Stimulated activated CD4-positive, alpha-beta T cell treated with anti-CD3 and anti-CD28 coated beads, TNF-alpha, amount 100 ng/mL, for 24 hours (primary cell): ENCODE measurements at regions not wholly inside any gene's neighbourhood (a gene's known extent, or its start where the extent isn't known, plus 50 kb on each side); places are given as distances from the start of the nearest gene placed in this dataset.
"Not testable (repeated sequence)": the region's sequence is repeated elsewhere in the genome, so short reads cannot be mapped to it uniquely, and the experiment has no call there.

Source experiments
- DNase-seq, 3 experiments: peaks; one replicate each; pipeline ENCODE4 v3.0.0-alpha.2; 2020; ENCODE audit warnings: low read depth in 3 of 3

DNA sequence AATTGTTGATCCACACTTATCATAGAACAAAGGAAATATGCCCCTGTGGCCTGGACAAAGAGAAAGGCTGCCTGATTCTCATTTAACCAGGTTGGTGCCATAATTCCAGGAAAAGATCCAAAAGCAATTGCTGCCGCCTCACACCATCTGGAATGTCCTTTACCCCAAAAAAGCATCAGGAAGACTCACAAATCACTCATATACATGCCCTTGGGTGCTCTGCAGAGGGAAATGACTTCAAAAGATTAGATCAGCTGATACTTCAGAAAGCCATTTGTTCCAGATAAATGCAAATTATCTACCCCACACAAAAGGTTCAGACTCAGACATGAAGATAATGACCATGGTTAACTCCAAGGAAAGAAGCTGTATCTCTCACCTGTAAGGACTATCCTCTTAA lies 285.8 kb downstream of the C1D start:
- no peak for DNase-seq

DNA sequence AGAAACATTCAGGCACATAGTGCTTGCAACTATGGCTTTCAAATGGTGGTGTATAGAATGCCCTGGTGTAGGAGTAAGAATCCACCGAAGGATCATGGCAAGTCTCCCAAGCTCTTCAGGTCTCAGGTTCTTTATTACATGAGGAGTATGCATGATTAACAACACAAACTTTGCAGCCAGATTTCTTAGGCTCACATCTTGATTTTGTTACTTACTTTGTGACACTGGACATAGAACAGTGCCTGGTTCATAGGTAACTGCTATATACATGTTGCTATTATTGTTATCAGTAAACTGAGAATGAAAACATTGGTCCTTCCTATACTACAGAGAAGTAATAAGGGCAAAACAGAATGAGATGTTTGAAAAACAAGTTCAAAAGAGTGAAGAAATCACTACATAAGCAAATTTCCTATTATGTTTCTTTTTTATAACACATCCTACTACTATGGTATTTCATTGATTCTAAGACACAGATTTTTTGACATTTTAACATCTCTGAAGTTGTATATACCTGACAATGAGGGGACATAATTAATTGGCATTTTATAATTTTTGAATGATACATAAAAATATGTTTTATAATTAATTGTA lies 284.9 kb downstream of the C1D start:
- DNase-seq = no peak

DNA sequence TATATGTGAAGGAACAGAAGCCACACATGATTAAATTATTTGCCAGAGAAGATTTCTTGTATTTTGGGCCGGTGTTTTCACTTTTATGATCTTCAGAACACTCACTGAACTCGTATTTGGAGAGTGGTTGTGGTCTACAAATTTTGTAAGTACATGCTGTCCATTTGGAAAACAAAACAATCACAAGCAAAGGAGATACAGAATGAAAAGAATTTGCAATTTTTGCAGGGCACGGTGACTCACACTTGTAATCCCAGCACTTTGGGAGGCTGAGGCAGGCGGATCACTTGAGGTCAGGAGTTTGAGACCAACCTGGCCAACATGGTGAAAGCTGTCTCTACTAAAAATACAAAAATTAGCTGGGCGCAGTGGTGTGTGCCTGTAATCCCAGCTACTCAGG lies 282.0 kb downstream of the C1D start:
- not testable (repeated sequence) for DNase-seq

DNA sequence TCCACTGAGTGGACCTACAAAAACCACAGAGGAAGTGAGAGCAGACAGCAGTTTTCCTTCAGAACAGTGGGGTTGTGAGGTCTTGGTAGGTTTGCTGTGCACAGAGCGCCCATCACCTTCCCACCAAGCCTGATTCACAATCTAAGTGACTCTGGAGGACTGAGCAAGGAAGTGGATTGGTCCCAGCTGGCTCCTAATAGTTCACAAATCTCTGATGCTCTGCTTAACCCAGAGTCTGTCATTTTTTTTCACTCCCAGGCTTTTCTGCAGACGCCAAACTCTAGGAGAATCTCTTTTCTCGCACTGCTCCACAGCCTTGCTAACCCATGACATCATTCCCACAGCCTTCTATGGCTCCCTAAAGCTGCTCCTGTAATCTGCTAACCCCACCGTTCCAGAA lies 280.4 kb downstream of the C1D start:
- DNase-seq = no peak

DNA sequence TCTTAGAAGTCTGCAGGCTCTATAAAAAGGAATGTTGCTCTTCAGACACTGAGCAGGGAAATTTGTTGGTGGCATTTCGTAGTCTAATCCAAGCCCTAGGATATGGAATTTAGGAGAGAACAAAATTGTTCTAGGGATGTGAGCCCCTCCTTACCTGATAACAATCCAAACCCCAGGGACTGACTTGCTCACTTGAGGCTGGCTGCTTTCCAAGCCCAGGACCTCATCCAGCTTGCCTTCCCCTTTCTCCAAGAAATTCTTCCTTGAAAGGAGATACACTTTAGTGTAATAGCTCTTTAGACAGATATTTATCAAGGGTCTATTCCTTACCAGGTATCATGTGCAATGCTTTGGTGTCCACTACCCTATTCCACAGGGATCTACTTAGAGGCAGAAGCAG lies 279.8 kb downstream of the C1D start:
- DNase-seq = no peak

DNA sequence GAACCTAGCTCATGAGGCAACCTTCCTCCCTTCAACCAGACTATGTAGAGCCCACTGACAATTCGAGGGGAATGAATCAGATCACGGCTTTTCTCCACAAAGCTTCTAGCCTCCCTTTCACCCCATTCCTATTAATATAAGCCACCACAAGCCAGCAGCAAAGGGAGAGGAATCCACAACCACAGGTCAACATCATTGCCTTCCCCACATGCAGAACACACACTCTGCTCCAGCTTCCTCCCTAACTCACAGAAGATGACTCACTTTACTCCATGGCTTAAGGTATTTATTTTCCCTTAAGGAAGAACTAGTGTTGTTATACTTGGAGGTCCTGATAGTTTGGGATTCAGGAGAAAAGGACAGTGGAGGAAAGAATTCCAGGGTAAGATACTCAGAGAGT lies 272.2 kb downstream of the C1D start:
- DNase-seq = no peak

DNA sequence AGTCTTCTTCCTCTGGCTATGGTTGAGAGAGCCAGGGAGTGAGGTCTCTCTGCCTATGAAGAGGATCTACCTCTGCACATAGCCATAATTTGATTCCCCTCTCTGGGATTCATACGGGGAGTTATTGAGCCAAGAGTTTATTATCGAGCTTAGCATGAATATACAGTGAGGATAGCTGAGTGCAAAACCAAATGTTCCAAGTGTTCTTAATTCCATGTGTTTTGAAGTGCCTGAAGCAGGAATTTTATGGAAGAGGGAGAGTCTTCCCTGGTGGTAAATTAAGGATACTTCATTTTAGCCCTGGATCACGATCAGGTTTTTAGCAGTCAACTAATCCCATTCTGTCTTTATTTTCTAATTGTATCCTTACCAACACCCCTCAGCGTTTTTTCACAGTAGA lies 270.6 kb downstream of the C1D start:
- no peak for DNase-seq

DNA sequence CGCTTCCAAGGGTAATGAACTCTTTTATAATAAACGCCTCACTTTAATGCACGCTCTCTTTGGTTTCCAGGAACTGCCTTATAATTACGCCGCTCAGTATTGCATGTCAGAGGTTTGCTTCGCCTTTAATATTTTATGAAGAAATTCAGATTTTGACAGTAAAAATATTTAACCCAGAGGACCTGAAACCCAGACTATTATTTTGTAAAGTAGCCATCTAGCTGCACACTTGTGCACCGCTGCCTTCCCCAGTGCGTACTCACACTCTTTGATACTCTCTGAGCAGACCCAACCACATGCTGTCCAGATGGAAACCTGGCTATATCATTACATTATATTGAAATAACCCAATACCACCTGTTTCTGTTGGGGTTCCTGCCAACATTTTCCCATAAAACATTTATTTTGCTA lies 270.1 kb downstream of the C1D start:
- no peak for DNase-seq

DNA sequence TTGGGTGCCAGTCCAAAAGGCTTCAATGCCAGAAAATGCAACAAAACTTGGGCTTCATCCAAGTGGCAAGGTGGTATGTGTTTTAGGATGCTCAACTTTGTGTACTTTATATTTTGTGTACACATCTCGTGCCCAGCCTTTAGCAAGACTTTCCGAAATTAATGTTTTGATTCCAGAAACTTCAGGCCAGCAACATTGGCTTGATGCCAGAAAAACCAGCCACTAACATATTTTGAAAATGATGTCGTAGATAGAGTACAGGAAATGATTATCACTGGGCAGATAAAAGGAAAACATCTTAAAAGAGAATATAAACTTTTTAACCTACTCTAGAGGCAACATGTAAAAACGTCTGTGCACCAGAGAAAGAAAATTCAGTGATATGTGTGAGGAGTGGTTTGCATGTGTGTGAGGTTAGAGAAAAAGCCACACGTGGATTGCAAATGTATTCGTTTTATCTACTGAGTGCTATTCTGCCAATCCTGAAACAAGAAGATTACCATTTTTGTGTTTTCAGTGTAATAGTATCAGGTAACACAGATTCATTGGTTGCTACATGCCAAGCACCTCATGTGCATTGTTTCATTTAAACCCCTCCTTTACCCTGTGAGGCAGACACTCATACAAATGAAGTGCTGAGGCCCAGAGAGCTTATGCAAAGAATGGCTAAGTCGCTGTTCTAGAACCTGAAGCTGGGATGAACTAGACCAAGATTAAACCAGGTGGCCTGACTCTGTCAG lies 264.8 kb downstream of the C1D start:
- no peak for DNase-seq

DNA sequence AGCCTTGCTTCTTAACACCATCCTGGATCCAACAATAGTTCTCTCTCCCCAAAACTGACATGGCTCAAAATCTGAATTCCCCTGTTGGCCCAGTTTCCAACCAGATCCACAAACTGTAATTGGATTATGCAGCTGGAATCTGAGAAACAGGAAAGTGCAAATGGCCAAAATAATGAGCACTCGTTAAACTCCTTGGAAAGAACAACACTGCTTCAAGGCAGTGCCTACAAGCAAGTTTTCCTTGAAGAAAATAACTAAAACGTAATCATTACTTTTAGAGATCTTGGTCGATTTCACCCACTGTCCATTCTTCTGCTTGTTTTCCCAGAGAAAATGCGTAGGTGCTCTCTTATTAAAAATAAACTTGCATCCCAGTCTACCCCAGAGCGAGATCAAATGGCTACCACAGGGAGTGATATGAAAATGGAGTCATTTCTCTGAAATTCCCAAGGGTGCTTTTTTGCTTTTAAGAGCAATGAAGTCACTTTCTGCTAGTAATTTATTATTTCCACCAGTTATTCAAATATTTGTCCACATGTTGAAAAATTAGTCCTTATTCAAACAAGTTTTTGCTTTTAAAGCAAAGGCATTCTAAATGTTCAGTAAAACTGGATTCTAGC lies 264.2 kb downstream of the C1D start:
- no peak for DNase-seq

DNA sequence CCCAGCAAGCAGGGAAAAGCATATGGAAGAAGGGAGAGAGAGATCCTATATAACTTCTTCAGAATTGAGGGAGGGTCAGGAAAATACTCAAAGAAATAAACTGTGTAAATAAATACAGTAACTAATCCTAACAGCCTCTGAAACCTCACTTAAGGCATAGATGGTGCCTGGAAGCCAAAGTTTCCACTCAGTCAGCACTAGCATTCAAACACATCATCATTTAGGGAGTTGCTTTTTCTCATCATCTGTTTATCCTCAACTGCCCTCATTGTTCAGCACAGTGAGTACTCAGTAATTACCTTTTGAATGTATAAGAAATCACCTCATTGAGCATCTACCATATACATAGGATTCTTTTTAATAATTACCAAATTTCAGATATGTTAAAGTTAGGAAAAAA lies 262.9 kb downstream of the C1D start:
- no peak for DNase-seq

DNA sequence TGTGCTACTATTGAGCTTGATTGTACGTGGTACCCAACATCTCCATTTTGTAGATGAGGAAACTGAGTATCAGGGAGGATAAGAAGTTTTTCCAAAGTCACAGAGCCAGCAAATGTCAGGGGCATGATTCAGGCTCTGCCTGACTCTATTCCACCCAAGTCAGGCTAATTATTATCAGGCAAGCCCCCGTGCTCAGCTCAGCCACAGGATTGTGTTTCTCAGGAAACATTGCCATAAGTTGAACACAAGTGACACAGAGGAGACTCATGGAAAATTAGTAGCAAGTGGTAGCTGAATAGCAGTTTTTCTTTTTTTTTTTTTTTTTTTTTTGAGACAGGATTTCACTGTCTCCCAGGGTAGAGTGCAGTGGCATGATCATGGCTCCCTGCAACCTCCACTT lies 260.5 kb downstream of the C1D start:
- DNase-seq = no peak

DNA sequence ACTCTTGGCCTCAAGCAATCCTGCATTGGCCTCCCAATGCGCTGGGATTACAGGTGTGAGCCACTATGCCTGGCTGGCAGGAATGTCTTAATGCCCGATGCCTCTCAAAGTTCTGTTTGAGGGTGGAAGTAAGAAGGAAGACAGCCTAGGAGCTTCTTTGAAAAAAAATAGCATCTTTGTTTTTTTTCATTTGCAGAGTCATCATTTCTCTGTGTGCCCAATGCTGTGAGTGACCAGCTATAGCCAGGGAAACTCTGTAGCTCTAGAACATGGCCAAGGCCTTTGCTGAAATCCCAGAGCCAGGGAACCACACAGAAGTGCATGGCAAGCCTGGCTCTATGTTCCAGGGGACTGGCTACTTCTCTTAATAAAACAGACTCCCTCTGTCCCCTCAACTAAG lies 260.0 kb downstream of the C1D start:
- no peak for DNase-seq

DNA sequence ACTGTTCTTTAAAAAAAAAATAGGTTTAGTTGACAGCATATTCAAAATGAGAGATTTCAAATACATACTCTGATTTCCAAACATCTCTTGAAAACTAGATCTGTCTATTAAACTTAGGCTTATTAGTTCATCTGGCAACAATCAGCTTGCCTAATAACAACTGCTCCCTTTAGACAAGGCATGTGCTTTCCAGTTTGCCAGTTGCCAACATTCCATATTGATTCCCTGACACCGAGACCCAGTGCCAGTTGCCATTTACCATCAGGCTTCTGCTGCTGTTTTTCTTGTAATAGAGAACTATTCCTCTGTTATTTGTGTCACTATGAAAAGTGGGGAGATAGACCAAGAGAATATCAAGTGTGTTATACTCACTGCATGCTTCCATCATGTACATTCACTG lies 256.0 kb downstream of the C1D start:
- no peak for DNase-seq

DNA sequence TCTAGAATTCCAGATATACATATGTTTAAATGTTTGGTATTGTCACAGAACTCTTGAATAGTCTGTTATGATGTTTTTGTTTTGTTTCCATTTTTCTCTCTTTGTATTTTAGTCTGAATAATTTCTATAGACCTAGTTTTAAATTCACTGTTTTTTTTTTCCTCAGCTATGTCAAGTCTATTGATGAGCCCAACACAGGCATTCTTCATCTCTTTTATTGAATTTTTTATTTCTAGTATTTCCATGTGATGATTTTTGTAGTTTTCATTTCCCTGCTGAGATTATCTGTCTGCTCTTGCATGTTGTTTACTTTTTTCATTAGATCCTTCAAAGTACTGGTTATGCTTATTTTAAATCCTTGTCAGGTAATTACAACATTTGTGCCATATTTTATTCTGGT lies 254.7 kb downstream of the C1D start:
- no peak for DNase-seq

DNA sequence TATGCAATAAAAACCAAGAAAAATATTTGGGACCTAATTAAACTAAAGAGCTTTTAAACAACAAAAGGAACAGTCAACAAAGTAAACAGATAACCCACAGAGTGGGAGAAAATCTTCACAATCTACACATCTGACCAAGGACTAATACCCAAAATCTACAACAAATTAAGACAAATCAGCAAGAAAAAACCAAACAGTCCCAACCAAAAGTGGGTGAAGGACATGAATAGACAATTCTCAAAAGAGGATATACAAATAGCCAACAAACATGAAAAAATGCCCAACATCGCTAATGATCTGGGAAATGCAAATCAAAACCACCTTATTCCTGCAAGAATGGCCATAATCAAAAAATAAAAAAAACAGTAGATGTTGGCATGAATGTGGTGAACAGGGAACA lies 250.1 kb downstream of the C1D start:
- DNase-seq = no peak

DNA sequence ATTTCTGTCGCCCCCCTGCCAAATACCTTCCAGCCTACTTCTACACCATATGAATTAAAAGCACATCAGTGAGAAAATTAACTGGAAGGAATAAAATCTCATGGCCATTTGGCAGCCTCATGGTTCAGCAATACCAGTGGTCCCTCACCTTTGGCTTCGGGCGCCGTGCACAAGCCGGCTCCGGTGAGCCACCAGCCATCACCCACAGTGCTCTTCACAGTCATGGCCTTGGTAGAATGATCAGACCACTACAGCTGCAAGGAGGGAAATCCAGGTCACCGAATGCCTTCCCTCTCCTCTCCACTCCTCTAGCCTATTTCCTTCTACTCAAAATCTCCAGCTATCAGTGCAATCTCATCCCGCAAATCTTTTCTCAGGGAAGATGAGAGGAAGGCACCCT lies 239.1 kb downstream of the C1D start:
- no peak for DNase-seq

DNA sequence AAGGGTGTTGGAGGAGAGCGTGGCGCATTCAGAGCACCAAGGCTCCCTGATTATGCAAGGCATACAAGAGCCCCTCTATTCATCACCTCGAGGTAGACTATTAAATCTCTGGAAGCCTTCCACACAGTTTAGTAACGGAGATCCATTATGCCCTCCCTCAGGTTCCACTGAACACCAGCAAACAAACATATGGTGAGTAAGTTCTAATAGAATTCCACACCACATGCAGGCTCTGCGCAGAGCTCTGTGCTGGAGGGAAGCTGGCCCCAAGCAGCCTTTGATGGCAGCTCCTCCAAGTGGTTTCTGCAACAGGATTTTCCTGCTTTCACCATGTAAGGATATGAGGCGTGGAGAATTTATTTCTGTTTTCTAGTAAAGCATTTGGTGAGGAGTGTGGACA lies 238.6 kb downstream of the C1D start:
- DNase-seq = no peak

DNA sequence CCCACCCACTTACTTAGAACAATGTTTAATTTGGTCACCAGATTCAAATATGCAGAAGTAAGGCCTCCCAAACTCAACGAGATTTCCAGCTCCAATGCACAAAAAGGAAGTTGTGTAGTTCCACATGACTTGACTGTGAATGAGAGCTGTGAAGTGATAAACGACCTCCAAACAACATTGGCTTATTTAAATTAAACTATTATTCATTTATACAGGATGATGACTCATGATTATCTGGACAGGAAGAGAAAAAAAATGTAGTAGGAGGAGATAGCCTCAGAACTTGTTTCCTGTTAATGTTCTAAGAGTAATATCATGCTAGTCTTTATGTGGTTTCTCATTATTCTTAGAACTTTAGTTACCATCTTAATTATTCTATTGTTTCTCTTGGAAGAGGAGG lies 237.3 kb downstream of the C1D start:
- DNase-seq = no peak

DNA sequence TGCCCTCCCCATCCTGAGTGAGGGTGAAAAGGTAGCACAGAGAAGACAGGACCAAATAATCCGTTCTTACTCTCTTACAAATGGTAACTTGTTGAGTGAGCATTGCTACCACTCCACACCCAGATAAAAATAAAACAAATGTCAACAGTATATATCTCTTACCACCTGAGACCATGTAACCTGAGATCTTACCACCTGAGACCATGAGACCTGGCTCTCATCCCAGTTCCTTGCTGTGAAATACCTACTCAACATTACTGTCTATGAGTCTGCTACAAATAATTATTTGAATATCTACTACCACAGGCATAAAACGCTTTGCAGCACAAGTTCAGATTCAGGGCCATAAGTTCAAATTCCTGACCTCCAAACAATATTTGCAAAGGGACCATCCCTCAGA lies 234.7 kb downstream of the C1D start:
- no peak for DNase-seq

DNA sequence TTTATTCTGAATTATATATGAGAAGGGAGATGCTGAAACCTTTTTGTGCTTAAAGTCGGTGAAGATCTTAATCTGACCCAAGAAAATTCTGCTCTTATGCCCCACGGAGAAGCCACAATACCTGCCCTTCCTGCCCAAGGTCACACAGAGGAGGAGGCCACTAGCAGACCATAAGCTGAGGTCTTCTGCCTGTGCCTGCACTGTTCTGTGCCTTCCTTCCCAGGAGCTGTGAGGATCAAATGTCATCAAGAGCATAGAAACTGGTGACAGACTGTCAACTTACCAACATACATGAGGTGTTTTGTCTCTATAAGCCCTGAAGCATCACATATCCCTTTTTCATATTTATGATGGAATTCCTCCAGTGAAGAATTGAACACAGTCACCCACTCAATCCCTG lies 233.3 kb downstream of the C1D start:
- DNase-seq = no peak

DNA sequence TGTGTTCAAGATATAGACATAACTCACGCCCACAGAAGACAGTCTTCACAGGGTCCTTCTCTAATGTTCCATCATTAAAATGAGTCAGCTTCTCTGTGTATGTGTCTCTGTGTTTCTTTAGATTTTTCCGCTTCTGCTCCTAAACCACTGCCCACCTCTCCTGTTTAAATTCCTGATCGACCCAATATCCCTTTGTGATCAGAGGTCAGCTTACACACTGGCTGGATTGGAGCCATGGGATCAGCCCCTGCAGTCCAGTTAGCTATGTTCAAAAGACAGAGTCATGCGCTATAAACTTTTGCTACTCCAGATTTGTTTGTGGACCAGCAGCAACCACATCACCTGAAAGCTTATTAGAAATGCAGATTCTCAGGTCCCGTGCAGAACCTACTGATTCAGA lies 229.2 kb downstream of the C1D start:
- no peak for DNase-seq

DNA sequence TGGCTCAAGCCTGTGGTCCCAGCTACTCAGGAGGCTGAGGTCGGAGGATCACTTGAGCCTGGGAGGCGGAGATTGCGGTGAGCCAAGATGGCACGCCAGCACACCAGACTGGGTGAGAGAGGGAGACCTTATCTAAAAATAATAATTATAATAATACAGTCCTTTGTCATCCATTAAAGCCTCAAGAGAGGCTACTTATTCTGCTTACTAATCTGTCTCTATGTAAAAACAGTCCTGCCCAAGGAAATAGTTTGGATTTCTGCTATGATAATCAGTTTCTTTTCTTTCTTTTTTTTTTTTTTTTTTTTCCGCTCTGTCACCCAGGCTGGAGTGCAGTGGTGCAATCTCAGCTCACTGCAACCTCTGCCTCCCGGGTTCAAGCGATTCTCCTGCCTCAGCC lies 228.3 kb downstream of the C1D start:
- no peak for DNase-seq

DNA sequence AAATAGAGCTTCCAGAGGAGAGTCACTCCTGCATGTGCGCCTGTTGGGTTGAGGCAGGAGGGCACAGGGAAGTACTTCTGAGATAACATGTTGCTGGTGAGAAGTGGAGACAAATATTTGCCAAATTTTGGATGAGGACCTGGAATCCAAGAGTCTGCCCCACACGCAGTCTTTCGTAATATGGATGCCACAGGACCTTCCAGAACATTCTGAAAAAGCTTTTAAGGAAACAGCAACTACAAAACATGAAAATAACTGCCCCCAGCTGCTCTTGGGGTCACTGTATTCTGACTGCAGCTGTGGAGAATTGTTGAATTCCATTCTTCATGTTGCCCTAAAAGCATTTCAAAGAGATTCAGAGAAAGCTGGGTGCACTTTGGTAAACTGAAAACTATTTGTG lies 227.5 kb downstream of the C1D start:
- DNase-seq = no peak
